Keratinocyte (primary cell): ENCODE measurements at regions not wholly inside any gene's neighbourhood (a gene's known extent, or its start where the extent isn't known, plus 50 kb on each side); places are given as distances from the start of the nearest gene placed in this dataset.

Experiments
- EZH2 ChIP-seq: IDR thresholded peaks from one replicate; pipeline ENCODE4 v1.6.1; 2012; ENCODE audit warnings: inconsistent platforms, mild to moderate bottlenecking, low read length, moderate library complexity
- TF ChIP-seq, protein P1 (sequence below), 3 experiments: IDR thresholded peaks in 1 of 3; conservative IDR thresholded peaks in 1 of 3; optimal IDR thresholded peaks in 1 of 3; 2 replicates in 2 of 3; 3 replicates in 1 of 3; pipeline versions ENCODE3 to v1.5.1; 2011; ENCODE audit warnings: low read length in 3 of 3, mild to moderate bottlenecking in 3 of 3, moderate library complexity in 2 of 3, control low read depth in 1 of 3, inconsistent platforms in 1 of 3; ENCODE audit not compliant: insufficient read depth in 2 of 3; ENCODE audit errors: extremely low read depth in 1 of 3

GRCh38 chrX:147679356-147680005 is 232.2 kb upstream of the FMR1 start:
- TF ChIP-seq, protein P1, sequence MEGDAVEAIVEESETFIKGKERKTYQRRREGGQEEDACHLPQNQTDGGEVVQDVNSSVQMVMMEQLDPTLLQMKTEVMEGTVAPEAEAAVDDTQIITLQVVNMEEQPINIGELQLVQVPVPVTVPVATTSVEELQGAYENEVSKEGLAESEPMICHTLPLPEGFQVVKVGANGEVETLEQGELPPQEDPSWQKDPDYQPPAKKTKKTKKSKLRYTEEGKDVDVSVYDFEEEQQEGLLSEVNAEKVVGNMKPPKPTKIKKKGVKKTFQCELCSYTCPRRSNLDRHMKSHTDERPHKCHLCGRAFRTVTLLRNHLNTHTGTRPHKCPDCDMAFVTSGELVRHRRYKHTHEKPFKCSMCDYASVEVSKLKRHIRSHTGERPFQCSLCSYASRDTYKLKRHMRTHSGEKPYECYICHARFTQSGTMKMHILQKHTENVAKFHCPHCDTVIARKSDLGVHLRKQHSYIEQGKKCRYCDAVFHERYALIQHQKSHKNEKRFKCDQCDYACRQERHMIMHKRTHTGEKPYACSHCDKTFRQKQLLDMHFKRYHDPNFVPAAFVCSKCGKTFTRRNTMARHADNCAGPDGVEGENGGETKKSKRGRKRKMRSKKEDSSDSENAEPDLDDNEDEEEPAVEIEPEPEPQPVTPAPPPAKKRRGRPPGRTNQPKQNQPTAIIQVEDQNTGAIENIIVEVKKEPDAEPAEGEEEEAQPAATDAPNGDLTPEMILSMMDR (optimal IDR thresholded peaks at IDR 0.05 in 1 of 3, IDR thresholded peaks at IDR 0.05 in 1 of 3, conservative IDR thresholded peaks at IDR 0.05 in 1 of 3; ENCODE audit: extremely low read depth in 1 of 3, insufficient read depth in 2 of 3, low read length in 3 of 3) = no peak
- TF ChIP-seq EZH2 = no peak
